ENCODE measurements at regions not wholly inside any gene's neighbourhood (a gene's known extent, or its start where the extent isn't known, plus 50 kb on each side); places are given as distances from the start of the nearest gene placed in this dataset.
"Not testable (repeated sequence)": the region's sequence is repeated elsewhere in the genome, so short reads cannot be mapped to it uniquely, and the experiment has no call there.

DNA sequence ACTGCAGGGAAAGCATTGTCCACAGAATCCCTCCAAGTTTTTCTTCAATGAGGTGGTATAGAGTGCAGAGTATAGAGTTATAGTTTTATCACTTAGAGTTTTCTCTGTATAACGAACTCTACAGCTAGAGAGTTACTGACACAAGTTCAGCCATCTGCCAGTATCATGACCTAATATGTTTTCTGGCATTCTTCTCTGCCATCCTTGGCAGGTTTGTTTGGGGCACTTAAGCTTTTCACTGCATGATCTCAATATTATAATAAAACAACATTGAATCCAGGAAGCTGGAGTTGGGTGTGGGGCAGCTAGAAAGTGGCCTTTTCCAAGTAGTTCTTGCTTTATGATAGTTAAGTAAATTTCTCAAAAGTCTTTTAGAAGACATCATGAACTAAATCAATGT lies 743.5 kb upstream of the ARPP21 start:
- DNase-seq: no peak

GRCh38 chr3:34909679-34910078 lies 729.6 kb upstream of the ARPP21 start:
- DNase-seq: not testable (repeated sequence)

DNA sequence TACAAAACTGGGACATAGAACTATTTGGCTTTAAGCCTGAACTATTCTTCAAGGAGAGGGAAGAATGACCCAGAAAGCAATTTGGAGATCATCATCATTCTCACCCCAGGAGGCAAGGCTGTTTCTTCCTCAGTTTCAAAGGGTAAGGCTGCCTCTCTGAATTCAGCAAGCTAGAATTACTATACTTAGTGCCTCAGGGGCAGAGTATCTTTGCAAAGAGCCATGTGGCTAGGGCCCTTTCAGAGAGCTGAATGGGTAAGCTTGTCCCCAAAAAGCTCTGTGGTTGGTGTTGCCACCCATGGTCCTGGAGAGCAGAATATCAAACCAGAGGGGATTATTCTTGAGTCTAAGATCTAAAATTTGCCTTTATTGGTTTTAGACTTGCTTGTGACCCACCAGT lies 720.3 kb upstream of the ARPP21 start:
- DNase-seq: no peak

GRCh38 chr3:34920806-34921205 lies 718.5 kb upstream of the ARPP21 start:
- DNase-seq: no peak

DNA sequence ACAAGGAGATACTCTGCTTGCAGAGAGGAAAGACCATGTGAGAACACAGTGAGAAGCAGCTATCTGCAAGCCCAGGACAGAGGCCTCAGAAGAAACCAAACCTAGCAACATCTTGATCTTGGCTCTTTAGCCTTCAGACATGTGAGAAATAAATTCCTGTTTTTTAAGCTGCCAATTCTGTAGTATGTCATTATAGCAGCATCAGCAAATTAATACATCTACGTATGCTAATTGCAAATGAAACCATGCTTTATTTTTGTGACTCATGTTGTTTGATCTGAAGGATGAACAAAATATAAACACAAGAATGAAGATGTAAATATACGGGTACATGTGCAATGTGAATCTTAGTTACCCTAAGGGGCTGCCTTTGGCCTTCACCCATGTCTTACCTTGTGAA lies 714.4 kb upstream of the ARPP21 start:
- no peak for DNase-seq

GRCh38 chr3:34925851-34926250 lies 713.5 kb upstream of the ARPP21 start:
- no peak for DNase-seq

GRCh38 chr3:34929036-34929435 lies 710.3 kb upstream of the ARPP21 start:
- DNase-seq: no peak

- DNase-seq: no peak
Observed at GRCh38 chr3:34934660-34935059, 704.7 kb upstream of the ARPP21 start.

DNA sequence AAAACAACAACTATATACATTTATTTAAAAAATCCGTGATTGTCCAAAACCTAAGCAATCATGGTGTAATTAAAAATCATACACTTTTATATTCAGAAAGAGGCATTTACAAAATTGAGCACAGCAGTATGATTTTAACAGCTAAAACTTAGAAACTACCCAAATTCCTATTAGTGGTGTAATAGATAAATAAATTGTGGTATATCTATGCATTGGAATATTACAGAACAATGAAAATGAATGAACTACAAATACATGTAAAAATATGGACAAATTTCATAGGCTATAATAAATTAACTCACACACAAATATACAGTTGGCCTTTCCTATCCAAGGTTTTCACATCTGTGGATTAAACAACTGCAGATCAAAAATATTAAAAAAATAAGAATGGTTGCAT lies 700.5 kb upstream of the ARPP21 start:
- no peak for DNase-seq

GRCh38 chr3:34942256-34942655 lies 697.1 kb upstream of the ARPP21 start:
- DNase-seq: no peak

DNA sequence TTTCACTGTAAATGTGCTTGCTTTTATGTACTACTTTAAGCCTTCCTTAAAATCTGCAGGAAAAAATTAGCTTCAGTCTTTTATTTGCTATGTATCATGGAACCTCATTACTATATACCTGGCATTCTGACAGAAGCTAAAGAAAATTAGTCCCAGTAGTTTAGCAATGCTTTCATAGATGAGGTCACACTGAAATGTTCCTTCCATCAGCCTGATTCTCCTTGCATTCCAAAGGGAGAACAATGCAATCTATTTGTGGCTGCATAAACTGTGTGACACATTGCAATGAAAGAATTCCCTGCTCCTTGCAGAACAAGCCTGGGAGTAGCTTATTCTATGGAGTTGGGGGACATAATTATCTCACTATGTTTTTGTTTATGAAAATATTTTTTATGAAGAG lies 691.5 kb upstream of the ARPP21 start:
- no peak for DNase-seq

- DNase-seq: no peak
Observed at GRCh38 chr3:34948517-34948916, 690.8 kb upstream of the ARPP21 start.

GRCh38 chr3:34955680-34956079 lies 683.6 kb upstream of the ARPP21 start:
- DNase-seq: no peak

- no peak for DNase-seq
Observed at GRCh38 chr3:34956511-34956910, 682.8 kb upstream of the ARPP21 start.

DNA sequence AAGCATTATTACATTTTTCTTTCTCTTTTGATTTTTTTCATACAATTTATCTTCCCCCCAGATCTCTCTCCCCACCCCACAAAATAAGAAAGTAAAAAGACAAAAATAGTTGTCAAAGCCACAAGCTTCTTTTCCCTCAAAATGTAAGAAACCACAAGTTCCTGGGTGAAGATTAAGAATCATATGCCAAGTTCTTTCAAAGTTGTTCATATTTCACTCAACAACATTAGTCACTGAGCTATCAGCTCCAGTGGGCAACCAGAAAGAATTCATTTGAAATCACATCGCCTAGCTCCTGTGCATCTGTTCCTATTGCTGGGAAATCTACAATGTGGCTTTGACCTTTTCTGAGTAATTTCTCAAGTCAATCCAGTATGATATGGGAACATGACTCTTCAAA lies 681.6 kb upstream of the ARPP21 start:
- peak in 1 of 5 experiments; percentile 3 for DNase-seq

GRCh38 chr3:34969513-34969912 lies 669.8 kb upstream of the ARPP21 start:
- no peak for DNase-seq

- no peak for DNase-seq
Observed at GRCh38 chr3:34972481-34972880, 666.8 kb upstream of the ARPP21 start.

DNA sequence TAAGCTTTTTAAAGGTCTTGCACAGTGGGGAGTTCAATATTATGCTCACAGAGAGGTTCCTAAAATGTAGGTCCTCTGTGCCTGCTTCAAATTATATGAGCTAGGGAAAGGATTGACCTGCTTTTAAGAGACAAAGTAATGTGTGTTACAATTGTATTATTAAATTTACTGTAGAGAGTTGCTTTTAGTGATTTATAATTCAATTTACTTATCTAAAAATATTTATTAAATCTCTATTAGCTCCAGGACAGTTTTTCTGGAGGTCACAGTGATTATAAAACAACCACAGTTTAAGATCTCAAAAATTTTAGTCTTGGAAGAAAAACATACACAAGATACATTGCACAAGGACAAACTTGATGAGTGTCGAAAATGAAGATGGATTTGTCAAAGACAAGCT lies 665.7 kb upstream of the ARPP21 start:
- no peak for DNase-seq

- DNase-seq: no peak
Observed at GRCh38 chr3:34983631-34984030, 655.7 kb upstream of the ARPP21 start.

GRCh38 chr3:34988296-34988695 lies 651.0 kb upstream of the ARPP21 start:
- no peak for DNase-seq

- no peak for DNase-seq
Observed at GRCh38 chr3:34995796-34996430, 643.4 kb upstream of the ARPP21 start.

DNA sequence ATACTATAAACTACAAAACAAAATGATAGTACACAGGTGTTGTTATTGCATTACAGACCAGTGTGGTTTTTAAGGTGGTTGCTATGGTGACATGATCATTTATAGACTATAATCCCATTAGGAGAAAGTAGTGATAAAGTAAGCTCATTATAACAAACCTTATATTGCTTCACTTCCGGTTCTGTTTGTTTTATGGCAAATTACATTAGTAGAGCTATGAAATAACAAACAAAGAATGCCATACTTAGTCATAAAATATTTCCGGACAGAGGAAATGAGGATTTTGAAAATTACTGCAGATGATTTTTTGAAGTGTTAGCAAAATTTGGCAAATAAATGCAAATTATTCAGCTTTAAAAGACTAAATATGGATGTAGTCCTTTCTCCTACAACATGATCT lies 640.4 kb upstream of the ARPP21 start:
- DNase-seq: no peak

- no peak for DNase-seq
Observed at GRCh38 chr3:35012214-35012613, 627.1 kb upstream of the ARPP21 start.

DNA sequence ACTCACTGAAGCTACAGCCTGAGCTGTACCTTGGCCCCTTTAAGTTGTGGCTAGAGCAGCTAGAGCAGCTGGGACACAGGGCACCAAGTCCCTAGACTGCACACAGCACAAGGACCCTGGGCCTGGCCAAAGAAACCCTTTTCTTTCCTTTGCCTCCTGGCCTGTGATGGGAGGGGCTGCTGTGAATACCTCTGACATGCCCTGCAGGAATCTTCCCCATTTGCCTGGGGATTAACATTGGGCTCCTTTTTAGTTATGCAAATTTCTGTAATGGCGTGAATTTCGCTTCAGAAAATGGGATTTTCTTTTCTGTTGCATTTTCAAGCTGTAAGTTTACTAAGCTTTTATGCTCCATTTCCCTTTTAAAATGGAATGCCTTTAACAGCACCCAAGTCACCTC lies 611.2 kb upstream of the ARPP21 start:
- no peak for DNase-seq

GRCh38 chr3:35042210-35042991 lies 596.9 kb upstream of the ARPP21 start:
- DNase-seq: no peak

Measured in T-helper 2 cell (primary cell).